ENCODE measurements at regions not wholly inside any gene's neighbourhood (a gene's known extent, or its start where the extent isn't known, plus 50 kb on each side); places are given as distances from the start of the nearest gene placed in this dataset.

- no peak overlapping the region for H3K4me3 Mint-ChIP-seq
- H3T11ph ChIP-seq (ENCODE audit: low read length) = no peak overlapping the region
- no peak overlapping the region for H4K91ac ChIP-seq (ENCODE audit: insufficient read length, low read depth, low read length)
- no peaks in the 10 kb centered on the region for H3K27me3 Mint-ChIP-seq (ENCODE audit: low read depth)
- H2BK12ac ChIP-seq (ENCODE audit: insufficient read length, low read depth, low read length) = no peak overlapping the region
- H2AFZ ChIP-seq (ENCODE audit: low read length) = no peak overlapping the region
- H2BK15ac ChIP-seq (ENCODE audit: low read depth, low read length) = no peak overlapping the region
- no peak overlapping the region for H2BK120ac ChIP-seq (ENCODE audit: low read depth, low read length, poor library complexity, severe bottlenecking)
- DNase-seq = no peak
- TF ChIP-seq, protein P1, sequence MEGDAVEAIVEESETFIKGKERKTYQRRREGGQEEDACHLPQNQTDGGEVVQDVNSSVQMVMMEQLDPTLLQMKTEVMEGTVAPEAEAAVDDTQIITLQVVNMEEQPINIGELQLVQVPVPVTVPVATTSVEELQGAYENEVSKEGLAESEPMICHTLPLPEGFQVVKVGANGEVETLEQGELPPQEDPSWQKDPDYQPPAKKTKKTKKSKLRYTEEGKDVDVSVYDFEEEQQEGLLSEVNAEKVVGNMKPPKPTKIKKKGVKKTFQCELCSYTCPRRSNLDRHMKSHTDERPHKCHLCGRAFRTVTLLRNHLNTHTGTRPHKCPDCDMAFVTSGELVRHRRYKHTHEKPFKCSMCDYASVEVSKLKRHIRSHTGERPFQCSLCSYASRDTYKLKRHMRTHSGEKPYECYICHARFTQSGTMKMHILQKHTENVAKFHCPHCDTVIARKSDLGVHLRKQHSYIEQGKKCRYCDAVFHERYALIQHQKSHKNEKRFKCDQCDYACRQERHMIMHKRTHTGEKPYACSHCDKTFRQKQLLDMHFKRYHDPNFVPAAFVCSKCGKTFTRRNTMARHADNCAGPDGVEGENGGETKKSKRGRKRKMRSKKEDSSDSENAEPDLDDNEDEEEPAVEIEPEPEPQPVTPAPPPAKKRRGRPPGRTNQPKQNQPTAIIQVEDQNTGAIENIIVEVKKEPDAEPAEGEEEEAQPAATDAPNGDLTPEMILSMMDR (conservative IDR thresholded peaks at IDR 0.05) = no peak
- no peaks in the 10 kb centered on the region for H3K36me3 Mint-ChIP-seq (ENCODE audit: insufficient read depth in 1 of 3, low read depth in 3 of 3)
- no peak overlapping the region for H2BK20ac ChIP-seq (ENCODE audit: low read depth, low read length, poor library complexity, severe bottlenecking)
- H4K20me1 ChIP-seq (ENCODE audit: control insufficient read depth, insufficient read depth, insufficient read length) = no peaks in the 10 kb centered on the region
- no peak overlapping the region for H3K56ac ChIP-seq (ENCODE audit: insufficient read length, low read depth, low read length)
- H4K5ac ChIP-seq (ENCODE audit: insufficient read length, low read depth, low read length) = no peak overlapping the region
- H3K9me3 ChIP-seq (ENCODE audit: control insufficient read depth, low read depth, low read length) = no peaks in the 10 kb centered on the region
- H3K4ac ChIP-seq (ENCODE audit: low read depth, low read length) = no peak overlapping the region
- H2BK5ac ChIP-seq (ENCODE audit: insufficient read length, low read length) = no peak overlapping the region
- no peaks in the 10 kb centered on the region for H3K4me1 ChIP-seq (ENCODE audit: insufficient read depth, low read length)
- no peak overlapping the region for H2AK5ac ChIP-seq (ENCODE audit: insufficient read length, low read length)
- no peak overlapping the region for H4K8ac ChIP-seq (replicated peaks; ENCODE audit: insufficient read length, low read depth, low read length)
- H3K79me2 ChIP-seq (ENCODE audit: insufficient read depth, low read length) = no peaks in the 10 kb centered on the region
- no peak overlapping the region for H3K27ac ChIP-seq (ENCODE audit: insufficient read length, low read depth, low read length)
- no peaks in the 10 kb centered on the region for H3K79me1 ChIP-seq (ENCODE audit: insufficient read depth, low read depth, low read length, poor library complexity, severe bottlenecking)
- H3K9ac ChIP-seq (ENCODE audit: extremely low read depth, insufficient read length, low read length) = no peak overlapping the region
- no peak overlapping the region for H3K14ac ChIP-seq (ENCODE audit: insufficient read depth, low read length)
- H3K4me1 Mint-ChIP-seq = no peaks in the 10 kb centered on the region
- H3K27me3 ChIP-seq (ENCODE audit: insufficient read depth, low read length) = no peaks in the 10 kb centered on the region
- H3K27ac Mint-ChIP-seq = no peak overlapping the region
- no peak overlapping the region for H3K18ac ChIP-seq (ENCODE audit: insufficient read length, low read depth, low read length)
- no peak overlapping the region for H3K23ac ChIP-seq (ENCODE audit: insufficient read length, low read depth, low read length)
- H3K23me2 ChIP-seq (ENCODE audit: insufficient read length, low read depth, low read length, poor library complexity, severe bottlenecking) = no peaks in the 10 kb centered on the region
- no peaks in the 10 kb centered on the region for H3K9me3 Mint-ChIP-seq
- H3K4me2 ChIP-seq (ENCODE audit: insufficient read depth, insufficient read length, low read length) = no peak overlapping the region
Observed at GRCh38 chr5:19169426-19169825, 818.6 kb downstream of the CDH18 start.

Measured in H9 (cell line).